Breast epithelium (tissue), 3 donors: ENCODE measurements at regions not wholly inside any gene's neighbourhood (a gene's known extent, or its start where the extent isn't known, plus 50 kb on each side); places are given as distances from the start of the nearest gene placed in this dataset.

ENCODE experiments used
- CTCF ChIP-seq, 3 donors: fragments of 450-650 bp; IDR thresholded peaks; one replicate each; pipeline ENCODE4 v1.5.1; 2016 to 2017; ENCODE audit warnings: antibody characterized with exemption in 3 of 3, mild to moderate bottlenecking in 3 of 3, moderate library complexity in 3 of 3
- POLR2A ChIP-seq: fragments of 450-650 bp; IDR thresholded peaks from one replicate; pipeline ENCODE4 v1.6.1; 2016; ENCODE audit warnings: antibody characterized with exemption, mild to moderate bottlenecking, moderate library complexity
- POLR2AphosphoS5 ChIP-seq, 3 donors: sonication (generic); formaldehyde crosslinking; IDR thresholded peaks; one replicate each; pipeline ENCODE4 v1.6.1; 2017; ENCODE audit warnings: antibody characterized with exemption in 3 of 3

GRCh38 chr3:102136183-102136582 is 286.9 kb downstream of the NFKBIZ start:
- TF ChIP-seq CTCF (IDR thresholded peaks at IDR 0.05) (no peak), POLR2AphosphoS5 (IDR thresholded peaks at IDR 0.05) (no peak), POLR2A (no peak)
